MM.1S (cell line): ENCODE measurements at regions not wholly inside any gene's neighbourhood (a gene's known extent, or its start where the extent isn't known, plus 50 kb on each side); places are given as distances from the start of the nearest gene placed in this dataset.

Source experiments
- EZH2 ChIP-seq: fragments of 300-600 bp; sonication (generic); optimal IDR thresholded peaks from 2 replicates; pipeline ENCODE3; 2017; ENCODE audit warnings: low read depth, mild to moderate bottlenecking, antibody characterized with exemption, low read length, mixed read lengths
- EZH2phosphoT487 ChIP-seq: fragments of 300-600 bp; sonication (generic); IDR thresholded peaks from 2 replicates; pipeline ENCODE4 v1.6.1; 2018; ENCODE audit warnings: antibody characterized with exemption, low read length
- TF ChIP-seq, protein P1 (sequence below): fragments of 300-600 bp; sonication (generic); IDR thresholded peaks from 2 replicates; pipeline ENCODE4 v1.5.1; 2016; ENCODE audit warnings: antibody characterized with exemption, low read length, mixed read lengths

- TF ChIP-seq, protein P1, sequence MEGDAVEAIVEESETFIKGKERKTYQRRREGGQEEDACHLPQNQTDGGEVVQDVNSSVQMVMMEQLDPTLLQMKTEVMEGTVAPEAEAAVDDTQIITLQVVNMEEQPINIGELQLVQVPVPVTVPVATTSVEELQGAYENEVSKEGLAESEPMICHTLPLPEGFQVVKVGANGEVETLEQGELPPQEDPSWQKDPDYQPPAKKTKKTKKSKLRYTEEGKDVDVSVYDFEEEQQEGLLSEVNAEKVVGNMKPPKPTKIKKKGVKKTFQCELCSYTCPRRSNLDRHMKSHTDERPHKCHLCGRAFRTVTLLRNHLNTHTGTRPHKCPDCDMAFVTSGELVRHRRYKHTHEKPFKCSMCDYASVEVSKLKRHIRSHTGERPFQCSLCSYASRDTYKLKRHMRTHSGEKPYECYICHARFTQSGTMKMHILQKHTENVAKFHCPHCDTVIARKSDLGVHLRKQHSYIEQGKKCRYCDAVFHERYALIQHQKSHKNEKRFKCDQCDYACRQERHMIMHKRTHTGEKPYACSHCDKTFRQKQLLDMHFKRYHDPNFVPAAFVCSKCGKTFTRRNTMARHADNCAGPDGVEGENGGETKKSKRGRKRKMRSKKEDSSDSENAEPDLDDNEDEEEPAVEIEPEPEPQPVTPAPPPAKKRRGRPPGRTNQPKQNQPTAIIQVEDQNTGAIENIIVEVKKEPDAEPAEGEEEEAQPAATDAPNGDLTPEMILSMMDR: no peak
- no peak for TF ChIP-seq EZH2phosphoT487
- TF ChIP-seq EZH2: no peak
Observed at GRCh38 chr3:189490749-189491148, 140.4 kb upstream of the TP63 start.
